Panc1 (cell line): ENCODE measurements at regions not wholly inside any gene's neighbourhood (a gene's known extent, or its start where the extent isn't known, plus 50 kb on each side); places are given as distances from the start of the nearest gene placed in this dataset.

ENCODE experiments used
- ATAC-seq: fragments of 200-7000 bp; cut with Tn5 transposase; 2 replicates; pipeline ENCODE4 v1.9.1; 2020; ENCODE audit warnings: mild to moderate bottlenecking, moderate library complexity
- BruUV-seq: library from RNA; stranded (reverse); fragments of 400-500 nt; replicated peaks from 2 replicates; lab custom pipeline; 2021; lab: Mats Ljungman, UMichigan
- CTCF ChIA-PET: fragments of 300-600 bp; sonication (Branson Sonifier 250); formaldehyde crosslinking; loops from one replicate; lab custom pipeline; 2022; ENCODE audit warnings: antibody characterized with exemption; lab: Charles Lee
- POLR2A ChIA-PET: fragments of 300-600 bp; sonication (Branson Sonifier 250); formaldehyde crosslinking; loops from one replicate; lab custom pipeline; 2022; ENCODE audit warnings: antibody characterized with exemption; lab: Charles Lee
- DNase-seq: peaks from one replicate; pipeline ENCODE4 v3.0.0-alpha.2; 2010; ENCODE audit warnings: low read depth, low spot score
- H3K27ac ChIP-seq: 2 replicates; pipeline ENCODE4 v1.5.1; 2011; ENCODE audit warnings: mild to moderate bottlenecking, low read length, inconsistent platforms
- H3K27me3 ChIP-seq: fragments of 200-500 bp; sonication (Bioruptor generic); 2 replicates; pipeline ENCODE4 v1.6.0; 2014; ENCODE audit warnings: low read length, inconsistent platforms; ENCODE audit not compliant: control insufficient read depth, insufficient read depth
- H3K36me3 ChIP-seq: fragments of 200-500 bp; sonication (Bioruptor generic); 2 replicates; pipeline ENCODE4 v1.5.1; 2014; ENCODE audit warnings: inconsistent platforms, mild to moderate bottlenecking, low read length, moderate library complexity; ENCODE audit not compliant: control insufficient read depth, insufficient read depth
- H3K4me1 ChIP-seq: 2 replicates; pipeline ENCODE4 v1.5.1; 2011; ENCODE audit warnings: inconsistent platforms, mild to moderate bottlenecking, low read length, moderate library complexity; ENCODE audit not compliant: control insufficient read depth, insufficient read depth
- H3K4me3 ChIP-seq, 2 experiments: 2 replicates each; pipeline ENCODE4 v1.5.1; 2011 to 2012; ENCODE audit warnings: low read depth in 2 of 2, low read length in 2 of 2, mild to moderate bottlenecking in 2 of 2, inconsistent platforms in 1 of 2, moderate library complexity in 1 of 2
- H3K9me3 ChIP-seq: fragments of 200-500 bp; sonication (Bioruptor generic); 2 replicates; pipeline ENCODE4 v1.5.1; 2014; ENCODE audit warnings: low read depth, mild to moderate bottlenecking, inconsistent platforms, low read length, moderate library complexity; ENCODE audit not compliant: control insufficient read depth, insufficient read depth
- CTCF ChIP-seq: fragments of 450-650 bp; IDR thresholded peaks from 2 replicates; pipeline ENCODE4 v1.5.1; 2017; ENCODE audit warnings: mild to moderate bottlenecking
- POLR2AphosphoS5 ChIP-seq: IDR thresholded peaks from 2 replicates; pipeline ENCODE4 v1.6.1; 2012; ENCODE audit warnings: mild to moderate bottlenecking, low read depth, low read length, moderate library complexity
- REST ChIP-seq, 2 experiments: IDR thresholded peaks; 2 replicates each; pipeline ENCODE4 v1.6.1; 2011 to 2012; ENCODE audit warnings: low read depth in 2 of 2, control low read depth in 1 of 2, low read length in 1 of 2, mild to moderate bottlenecking in 1 of 2, moderate library complexity in 1 of 2; ENCODE audit not compliant: insufficient read depth in 1 of 2
- SIN3A ChIP-seq: IDR thresholded peaks from 2 replicates; pipeline ENCODE4 v1.6.1; 2012; ENCODE audit warnings: low read depth, mild to moderate bottlenecking, low read length, moderate library complexity, borderline replicate concordance; ENCODE audit not compliant: insufficient read depth
- TCF7L2 ChIP-seq: IDR thresholded peaks from 2 replicates; pipeline ENCODE4 v1.6.1; 2011; ENCODE audit warnings: mild to moderate bottlenecking, low read depth, low read length, inconsistent platforms
- in situ Hi-C: cut with HindIII; loops from 2 replicates; pipeline ENCODE4 v1.10.0; 2016; ENCODE audit warnings: low sequenced_read_pairs, low pct_unique_long_range_greater_than_20kb
- intact Hi-C: fragments of 100-400 bp; cut with micrococcal nuclease; formaldehyde crosslinking; loops from one replicate; pipeline ENCODE4 v1.10.0; 2022; ENCODE audit not compliant: unreplicated experiment

- intact Hi-C loops = no loop called here
- no TSS peak for BruUV-seq
- no peak for ATAC-seq
Observed at GRCh38 chr12:46711756-46712155, 114.0 kb downstream of the SLC38A4 start.

DNA sequence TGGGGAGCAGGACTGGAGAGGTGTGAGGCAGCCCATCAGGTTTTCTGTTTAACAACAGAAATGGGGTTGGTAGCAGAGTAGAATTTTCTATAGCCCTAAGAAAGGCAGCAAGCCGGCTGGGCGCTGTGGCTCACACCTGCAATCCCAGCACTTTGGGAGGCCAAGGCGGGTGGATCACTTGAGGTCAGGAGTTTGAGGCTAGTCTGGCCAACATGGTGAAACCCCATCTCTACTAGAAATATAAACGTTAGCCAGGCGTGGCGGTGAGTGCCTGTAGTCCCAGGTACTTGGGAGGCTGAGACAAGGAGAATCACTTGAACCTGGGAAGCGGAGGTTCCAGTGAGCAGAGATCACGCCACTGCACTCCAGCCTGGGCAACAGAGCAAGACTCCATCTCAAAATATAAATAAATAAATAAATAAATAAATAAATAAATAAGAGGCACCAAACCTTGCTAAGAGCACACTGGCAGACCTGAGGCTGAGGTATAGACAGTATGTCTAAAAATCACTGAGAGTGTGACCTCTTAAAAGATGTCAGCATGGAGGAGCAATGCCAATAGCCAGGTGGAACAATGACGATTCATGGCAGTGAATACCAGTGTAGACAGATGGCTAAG lies 115.6 kb downstream of the SLC38A4 start:
- CTCF ChIA-PET = no interaction called here
- in situ Hi-C loops = no loop called here
- Histone ChIP-seq H3K4me1 (no peaks in the 10 kb centered on the region), H3K9me3 (no peaks in the 10 kb centered on the region), H3K4me3 (no peak overlapping the region), H3K36me3 (no peaks in the 10 kb centered on the region), H3K27me3 (no peaks in the 10 kb centered on the region), H3K27ac (no peak overlapping the region)
- TF ChIP-seq POLR2AphosphoS5 = no peak
- TF ChIP-seq CTCF = no peak
- TF ChIP-seq REST (IDR thresholded peaks at IDR 0.05; ENCODE audit: insufficient read depth in 1 of 2, low read depth in 2 of 2, low read length in 1 of 2) = no peak
- TF ChIP-seq SIN3A = no peak
- no peak for TF ChIP-seq TCF7L2
- ATAC-seq (no peak), DNase-seq (no peak)
- no TSS peak for BruUV-seq
- intact Hi-C loops = no loop called here
- POLR2A ChIA-PET = no interaction called here

More at GRCh38 chr12:46711756-46712155, 114.0 kb downstream of the SLC38A4 start:
- H3K4me1 ChIP-seq = no peaks in the 10 kb centered on the region
- no peak overlapping the region for H3K27ac ChIP-seq
- DNase-seq = no peak
- H3K36me3 ChIP-seq = no peaks in the 10 kb centered on the region
- ChIA-PET POLR2A (no interaction called here), CTCF (no interaction called here)
- in situ Hi-C loops = no loop called here
- no peak for TF ChIP-seq SIN3A
- no peak for TF ChIP-seq CTCF
- no peak for TF ChIP-seq POLR2AphosphoS5
- no peaks in the 10 kb centered on the region for H3K9me3 ChIP-seq
- H3K4me3 ChIP-seq = no peak overlapping the region
- no peaks in the 10 kb centered on the region for H3K27me3 ChIP-seq
